Left kidney (tissue), 1 donor: ENCODE measurements at regions not wholly inside any gene's neighbourhood (a gene's known extent, or its start where the extent isn't known, plus 50 kb on each side); places are given as distances from the start of the nearest gene placed in this dataset.

ENCODE experiments used
- DNase-seq: peaks from one replicate; pipeline ENCODE4 v3.0.0-alpha.2; 2013

DNA sequence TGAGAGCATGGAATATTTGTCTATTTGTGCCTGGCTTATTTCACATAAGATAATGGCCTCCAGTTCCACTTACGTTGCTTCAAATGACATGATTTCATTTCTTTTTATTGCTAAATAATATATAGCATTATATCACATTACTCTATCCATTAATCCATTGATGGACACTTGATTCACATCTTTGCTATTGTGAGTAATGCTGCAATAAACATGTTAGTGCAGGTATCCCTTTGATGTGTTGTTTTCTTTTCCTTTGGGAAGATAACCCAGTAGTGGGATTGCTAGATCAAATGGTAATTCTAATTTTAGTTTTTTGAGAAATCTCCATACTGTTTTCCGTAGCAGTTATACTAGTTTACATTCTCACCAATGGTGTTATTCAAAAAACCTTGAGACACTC lies 1343.3 kb upstream of the TMEFF2 start:
- DNase-seq, result no peak

DNA sequence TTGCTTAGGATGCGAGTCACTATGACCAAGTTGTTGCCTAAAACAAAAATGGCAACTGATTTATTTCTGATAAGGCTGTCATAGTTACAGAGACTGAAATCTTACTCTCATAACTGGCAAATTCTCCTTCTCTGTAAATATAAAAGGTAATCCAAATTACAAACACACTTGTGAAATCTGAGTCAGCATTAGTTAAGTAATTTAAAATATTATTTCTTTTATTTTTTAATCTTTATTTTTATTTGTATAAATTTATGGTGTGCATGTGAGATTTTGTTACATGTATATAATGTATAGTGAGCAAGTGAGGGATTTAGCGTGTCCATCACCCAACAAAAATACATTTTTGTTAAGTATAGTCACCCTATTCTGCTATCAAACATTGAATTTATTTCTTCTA lies 1342.8 kb upstream of the TMEFF2 start:
- DNase-seq, result no peak

DNA sequence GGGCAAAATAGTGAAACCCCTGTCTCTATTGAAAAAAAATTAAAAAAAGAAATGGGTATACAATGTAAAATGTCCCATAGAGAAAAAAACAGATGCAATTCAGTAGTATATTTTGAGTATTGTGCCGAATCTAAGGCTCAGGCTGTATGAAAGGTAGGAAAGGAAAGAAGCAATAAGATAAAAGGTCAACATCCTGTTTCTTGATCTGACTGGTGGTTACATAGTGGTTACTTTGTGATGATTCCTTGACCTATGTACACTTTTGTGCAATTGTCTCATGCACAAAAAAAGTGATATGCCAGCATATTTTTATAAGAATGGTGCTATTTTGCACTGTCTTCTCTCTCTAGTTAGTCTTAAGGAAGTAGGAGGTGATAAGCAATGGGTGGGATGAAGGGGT lies 1333.7 kb upstream of the TMEFF2 start:
- no peak for DNase-seq

DNA sequence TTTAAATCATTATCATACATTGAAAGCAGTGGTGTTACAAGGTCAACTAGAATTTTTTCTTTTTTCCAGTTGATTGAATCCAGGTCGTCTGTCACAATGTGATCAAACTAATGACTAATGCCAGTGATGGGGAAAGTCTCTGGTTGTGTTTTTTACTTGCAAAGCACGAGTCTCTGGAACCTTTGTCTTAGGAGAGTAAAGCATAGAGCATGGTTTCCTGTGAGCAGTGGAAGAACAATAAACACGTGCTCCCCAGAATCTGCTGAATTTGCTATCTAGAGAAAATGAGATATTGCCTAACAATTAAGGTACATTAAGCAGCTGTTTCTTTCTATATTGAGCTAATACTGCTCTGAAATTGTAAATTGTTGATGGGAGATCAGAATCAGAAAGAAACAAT lies 1332.4 kb upstream of the TMEFF2 start:
- no peak for DNase-seq

DNA sequence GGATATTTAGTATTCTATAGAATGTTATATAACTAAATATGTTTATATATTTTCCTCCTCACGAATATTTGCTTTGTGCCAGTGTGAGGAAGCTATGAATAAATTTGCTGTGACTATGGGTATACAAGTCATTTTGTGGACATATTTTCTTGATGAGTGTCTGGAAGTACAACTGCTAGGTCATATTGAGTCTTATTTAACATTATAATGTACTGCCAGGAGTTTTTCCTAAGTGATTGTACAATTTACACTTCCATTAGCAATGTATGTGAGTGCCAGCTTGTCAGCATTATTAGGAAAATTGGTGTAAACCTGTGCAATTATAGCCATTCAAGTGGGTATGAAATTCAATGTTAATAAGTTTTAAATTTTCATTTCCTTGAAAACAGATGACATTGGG lies 1328.9 kb upstream of the TMEFF2 start:
- no peak for DNase-seq

DNA sequence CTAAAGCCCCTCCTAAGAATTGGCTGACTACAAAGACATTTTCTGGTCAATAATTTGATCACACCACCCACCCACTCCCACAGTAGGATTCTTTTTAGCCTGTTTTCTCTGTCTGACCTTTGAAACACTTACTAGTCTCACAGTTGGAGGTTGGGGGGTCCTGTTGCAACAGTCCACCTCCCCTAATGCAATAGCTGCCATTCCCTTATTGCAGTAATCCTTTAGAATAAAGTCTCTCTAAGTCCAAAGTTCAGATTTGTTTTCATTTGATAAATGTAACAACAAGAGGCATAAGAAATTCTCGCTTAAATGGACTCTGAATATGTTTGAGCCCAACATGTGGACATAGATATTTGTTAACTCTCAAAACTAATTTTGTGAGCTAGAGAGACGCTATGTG lies 1326.8 kb upstream of the TMEFF2 start:
- no peak for DNase-seq

DNA sequence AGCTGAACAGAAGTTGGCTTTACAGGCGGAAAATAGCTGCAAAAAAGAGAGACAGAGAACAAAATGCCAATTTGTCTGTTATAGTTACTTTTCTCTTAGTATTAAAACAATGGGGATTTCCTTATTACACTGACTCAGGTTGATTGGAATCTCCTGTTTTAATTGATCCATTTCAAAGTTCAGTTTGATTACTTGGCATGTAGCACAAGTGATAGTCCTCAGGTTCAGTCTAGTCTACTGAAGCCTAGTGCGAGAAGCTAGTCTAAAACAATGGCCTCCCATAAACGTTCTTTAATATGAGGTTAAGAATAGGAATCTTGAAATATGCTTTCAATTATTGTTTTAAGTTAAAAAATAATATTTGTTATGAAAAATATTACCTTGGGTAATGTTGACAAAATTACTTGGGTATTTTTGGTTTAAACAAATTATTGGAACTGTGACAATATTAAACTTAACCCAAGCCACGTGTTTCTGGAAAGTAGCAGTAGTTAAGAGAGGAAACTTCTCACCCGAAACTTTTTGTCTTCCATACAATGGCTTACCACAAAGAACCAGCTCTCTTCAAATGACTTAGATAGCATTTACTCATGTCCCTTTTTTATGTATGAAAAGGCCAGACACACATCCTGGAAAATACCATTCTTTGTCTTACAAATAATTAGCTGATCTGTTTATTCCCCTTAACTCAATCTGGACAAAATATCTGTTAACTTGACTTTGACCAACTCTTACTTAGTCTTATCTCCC lies 1326.2 kb upstream of the TMEFF2 start:
- no peak for DNase-seq

DNA sequence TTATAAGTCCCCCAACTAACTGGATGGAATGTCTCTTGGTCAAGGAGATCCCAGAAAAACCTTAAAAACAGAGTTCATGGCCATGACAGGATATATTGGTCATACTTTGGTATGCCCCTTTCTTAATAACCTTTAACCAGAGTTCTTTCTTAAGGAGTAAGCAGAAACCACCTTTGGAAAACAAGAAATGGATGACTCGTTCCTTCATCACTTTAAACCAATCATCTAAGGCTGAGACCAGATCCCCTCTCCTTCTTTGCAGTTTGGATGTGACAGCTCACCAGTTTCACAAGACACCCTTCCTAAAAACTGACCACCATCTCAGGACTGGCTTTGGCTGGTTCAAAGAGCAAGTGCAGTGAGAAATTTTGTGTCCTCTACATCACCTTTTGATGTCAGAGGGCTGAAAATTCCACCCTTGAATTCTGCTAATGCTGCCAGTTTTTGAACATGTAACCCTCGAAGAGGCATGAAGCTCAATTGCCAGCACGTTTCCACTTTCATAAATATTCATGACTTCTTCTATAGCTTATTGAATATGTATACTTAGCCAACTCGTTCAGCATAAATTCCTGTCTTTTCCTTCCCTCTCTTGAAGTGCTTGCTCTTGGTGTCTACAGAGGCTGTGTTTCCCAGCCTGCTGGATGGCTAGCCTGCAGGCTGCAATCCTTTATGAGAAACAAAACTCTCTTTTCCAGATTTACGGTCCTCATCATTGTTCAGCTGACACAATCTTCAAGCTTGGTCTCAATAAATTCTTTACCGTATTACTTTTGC lies 1323.5 kb upstream of the TMEFF2 start:
- no peak for DNase-seq

DNA sequence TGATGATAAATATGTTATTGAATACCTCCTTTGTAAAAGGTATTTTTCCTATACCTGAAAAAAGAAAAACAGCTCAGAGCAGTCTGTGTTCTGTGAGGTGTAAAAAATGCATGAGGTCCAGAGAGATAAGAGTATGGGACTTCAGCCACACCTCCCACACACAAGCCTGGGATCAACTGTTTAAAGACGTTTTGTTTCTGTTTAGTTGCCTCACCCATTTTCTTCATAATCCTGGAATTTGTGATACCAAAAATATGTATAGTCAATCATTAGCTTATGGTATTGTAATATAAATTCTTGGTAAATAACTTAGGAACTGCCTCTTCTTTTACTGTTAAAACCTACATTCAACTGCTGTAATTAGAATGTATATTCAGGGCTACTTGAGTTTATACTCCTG lies 1322.9 kb upstream of the TMEFF2 start:
- DNase-seq, result no peak

DNA sequence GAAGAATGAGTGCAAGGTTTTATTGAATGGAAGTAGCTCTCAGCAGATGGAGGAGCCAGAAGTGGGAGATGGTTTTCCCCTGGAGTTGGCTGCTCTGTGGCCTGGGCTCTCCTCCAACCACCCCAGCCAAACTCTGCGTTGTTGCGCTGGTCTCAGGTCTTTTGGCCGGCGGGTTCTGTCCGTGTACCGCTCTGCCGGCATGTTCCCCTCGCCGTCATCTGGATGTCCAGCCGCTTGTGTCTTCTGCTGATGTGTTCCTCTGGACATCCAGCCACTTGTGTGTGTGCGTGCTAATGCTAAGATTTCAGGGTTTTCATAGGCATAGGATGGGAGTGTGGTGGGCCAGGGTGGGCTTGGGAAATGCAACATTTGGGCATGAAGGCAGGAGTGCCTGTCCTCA lies 1311.3 kb upstream of the TMEFF2 start:
- DNase-seq, result no peak

DNA sequence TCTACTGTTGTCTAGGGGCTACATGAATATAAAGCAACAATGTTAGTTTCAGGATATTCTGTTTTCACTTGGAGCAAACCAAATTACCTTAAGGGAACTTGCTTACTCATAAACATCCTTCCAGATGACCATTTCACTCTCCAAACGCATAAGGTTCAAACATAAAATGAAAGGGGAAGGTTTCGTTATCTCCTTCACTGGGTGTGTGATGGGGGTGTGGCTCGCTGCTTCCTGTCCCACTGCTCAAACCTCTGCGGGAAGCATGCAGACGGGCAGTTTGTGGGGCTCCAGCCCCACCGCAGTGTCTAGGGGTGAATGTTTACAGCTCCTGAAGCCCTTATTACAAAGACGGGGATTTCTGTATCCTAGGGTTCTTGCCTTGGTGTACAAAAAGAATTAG lies 1310.9 kb upstream of the TMEFF2 start:
- no peak for DNase-seq

DNA sequence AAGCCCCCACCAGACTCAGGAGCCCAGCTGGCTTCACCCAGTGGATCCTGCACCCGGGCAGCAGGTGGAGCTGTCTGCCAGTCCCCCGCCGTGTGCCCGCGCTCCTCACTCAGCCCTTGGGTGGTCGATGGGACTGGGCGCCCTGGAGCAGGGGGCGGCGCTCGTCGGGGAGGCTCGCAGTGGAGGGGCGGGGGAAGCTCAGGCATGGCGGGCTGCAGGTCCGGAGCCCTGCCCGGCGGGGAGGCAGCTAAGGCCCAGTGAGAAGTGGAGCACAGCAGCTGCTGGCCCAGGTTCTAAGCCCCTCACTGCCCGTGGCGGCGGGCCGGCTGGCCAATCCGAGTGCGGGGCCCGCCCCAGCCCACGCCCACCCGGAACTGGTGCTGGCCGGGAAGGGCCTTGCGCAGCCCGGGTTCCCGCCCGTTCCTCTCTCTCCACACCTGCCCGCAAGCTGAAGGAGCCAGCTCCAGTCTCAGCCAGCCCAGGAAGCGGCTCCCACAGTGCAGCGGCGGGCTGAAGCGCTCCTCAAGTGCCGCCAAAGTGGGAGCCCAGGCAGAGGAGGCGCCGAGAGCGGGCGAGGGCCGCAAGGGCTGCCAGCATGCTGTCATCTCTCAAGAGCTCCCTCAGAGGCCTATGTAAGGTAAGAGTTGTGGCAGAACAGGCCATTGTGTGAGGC lies 1307.8 kb upstream of the TMEFF2 start:
- no peak for DNase-seq

DNA sequence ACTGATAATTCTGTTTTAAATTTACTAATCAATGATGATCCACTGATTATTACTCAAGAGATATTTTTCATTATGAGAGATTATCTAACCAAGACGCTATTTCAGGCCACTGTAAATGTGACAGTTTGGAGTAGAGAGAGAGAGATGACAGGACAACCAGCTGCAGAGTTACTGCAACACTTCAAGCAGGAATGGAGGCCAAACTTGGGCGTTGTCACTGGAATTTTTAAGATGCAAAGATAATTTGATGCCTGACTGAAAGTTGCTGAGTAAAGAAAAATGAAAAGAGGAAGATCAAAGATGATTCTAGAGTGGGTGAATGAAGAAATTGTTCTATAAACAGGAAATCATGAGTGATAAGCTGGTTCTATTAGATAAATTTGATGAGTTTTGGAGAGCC lies 1302.1 kb upstream of the TMEFF2 start:
- DNase-seq, result no peak

DNA sequence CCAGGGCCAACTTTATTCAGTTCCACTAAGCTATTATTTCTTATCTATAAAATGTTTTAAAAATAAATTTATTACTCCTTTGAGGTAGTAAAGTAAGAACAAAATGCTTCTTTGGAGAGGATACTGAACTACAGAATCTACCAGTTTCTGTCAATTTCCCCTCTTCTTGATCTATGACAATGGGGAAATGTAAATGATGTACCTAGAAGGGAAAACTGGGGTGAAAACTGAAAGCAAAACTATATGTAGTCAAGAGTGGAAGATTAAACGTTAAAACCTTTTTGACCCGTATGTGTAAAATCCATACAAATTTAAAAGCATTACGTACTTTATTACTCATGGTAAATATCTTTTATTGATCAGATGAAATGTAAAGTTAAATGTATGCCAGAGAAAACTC lies 1287.8 kb upstream of the TMEFF2 start:
- no peak for DNase-seq

DNA sequence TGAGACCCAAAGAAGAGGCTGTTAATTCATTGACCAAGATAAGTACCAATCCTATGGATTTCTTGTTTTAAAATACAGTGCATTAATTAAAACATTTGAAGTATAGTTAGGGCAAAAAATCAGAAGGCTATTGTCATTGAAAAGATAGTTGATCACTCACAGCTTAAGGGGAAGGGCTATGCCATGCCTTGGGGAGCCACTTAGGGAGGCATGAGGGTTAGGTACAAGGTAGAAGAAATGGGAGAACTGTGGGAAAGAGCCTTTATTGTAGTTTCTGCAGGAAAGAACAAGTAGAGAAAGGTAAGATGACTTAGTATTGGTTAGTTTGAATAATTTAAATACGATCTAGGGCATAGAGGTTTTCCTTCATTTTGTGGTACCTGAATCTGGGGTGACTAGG lies 1285.5 kb upstream of the TMEFF2 start:
- DNase-seq, result no peak

DNA sequence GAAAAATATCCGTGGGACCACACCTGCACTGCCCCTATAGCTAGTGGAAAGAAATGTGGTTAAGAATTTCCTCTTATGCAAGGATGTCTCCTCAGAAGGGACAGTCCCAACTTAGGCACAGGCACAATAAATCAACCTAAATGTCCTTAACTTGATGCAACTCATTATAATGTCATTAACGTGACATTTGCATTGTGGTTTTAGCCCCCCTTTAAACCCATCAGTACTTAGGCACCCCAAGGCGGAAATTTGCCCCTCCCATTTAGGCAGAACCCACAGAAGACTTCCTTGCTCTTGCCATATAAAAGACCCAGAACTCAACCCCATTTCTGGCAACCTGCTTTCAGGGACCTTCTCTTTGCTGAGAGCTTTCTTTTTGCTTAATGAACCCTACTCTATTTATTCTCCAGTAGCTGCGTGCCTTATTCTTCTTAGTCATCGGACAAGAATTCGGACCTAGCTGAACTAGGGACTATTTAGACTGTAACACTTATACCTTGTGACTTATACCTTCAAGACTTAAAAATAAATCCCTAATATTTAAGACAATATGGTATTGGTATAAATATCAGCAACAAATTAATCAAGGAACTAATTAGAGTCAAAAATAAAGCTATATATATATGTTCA lies 1281.6 kb upstream of the TMEFF2 start:
- DNase-seq, result no peak

DNA sequence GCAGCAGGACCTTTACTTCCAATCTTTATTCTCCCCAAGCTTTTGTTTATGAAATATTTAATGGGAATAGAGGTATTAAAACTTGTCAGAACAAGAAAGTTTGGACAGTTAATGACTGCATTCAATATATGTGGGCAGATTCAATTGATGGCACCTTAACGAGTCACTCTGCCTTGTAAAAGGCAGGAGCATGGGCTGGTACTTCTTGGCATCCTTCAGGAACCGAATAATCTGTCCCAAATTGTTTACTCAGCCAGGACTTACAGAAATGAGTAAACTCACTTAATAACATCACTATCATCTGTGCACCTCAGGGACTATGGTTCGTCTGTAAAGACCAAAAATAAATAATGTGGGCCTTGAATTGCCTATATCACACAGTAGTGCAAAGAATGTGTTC lies 1280.3 kb upstream of the TMEFF2 start:
- no peak for DNase-seq

DNA sequence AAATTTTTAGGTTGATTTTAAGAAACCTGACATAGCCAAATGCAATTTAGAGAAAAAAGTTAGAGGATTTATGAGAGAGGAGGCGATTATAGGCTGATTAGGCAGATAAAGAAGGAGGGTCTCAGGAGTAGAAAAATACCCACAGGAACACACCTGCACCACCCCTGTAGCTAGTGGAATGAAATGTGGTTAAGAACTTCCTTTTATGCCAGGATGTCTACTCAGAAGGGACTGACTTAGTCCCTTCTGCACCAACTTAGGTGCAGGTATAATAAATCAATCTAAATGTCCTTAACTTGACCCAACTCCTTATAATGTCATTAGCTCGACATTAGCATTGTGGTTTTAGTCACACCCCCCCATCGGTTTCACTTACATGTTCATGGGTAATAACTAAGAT lies 1274.5 kb upstream of the TMEFF2 start:
- no peak for DNase-seq

DNA sequence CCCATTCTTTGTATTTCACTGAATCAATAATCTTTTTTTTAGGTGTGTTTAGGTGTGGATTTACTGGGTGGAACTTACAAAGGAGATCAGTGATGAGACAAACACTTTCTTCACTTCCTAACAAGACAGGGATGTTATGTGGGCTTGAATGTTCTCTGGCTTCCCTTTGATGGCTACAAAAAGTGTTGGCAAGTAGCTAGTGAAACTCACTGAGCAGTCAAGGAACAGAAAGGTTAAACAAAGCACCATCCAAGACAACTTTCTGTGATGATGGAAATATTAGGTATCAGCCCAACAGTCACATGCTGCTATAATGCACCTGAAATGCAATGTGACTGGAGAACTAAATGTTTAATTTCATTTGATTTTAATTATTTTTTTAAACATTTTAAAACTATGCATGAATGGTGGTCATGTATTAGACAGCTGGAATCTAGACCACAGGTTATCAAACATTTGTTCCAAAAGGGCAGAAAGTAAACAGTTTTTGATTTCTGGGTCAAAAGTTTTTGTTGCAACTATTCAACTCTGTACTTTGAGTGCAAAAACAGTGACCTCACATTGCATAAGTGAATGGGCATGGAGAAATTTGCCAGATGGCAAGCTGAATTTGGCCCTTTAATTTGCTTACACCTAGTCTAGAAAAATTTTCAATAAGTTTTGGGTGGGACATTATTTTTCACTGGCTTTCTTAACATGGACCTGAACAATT lies 1272.7 kb upstream of the TMEFF2 start:
- no peak for DNase-seq

DNA sequence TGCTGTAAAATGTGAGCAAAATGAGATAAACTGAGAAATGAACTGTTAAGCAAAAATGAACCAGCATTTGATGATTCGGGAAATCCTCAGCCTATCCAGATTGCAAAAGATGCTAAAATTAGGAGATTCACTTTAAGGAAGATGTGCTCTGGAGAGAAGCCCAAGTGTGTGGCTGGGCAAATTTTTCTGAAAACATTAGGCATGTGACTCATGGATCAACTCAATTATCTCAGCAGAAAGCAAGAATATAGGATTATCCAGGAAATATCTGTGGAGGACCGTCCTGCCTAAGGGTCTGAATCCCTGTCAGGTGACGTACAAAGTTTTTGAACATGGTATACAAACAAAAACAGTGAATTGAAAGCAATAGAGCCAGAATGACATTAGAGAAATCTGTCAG lies 1268.3 kb upstream of the TMEFF2 start:
- no peak for DNase-seq

DNA sequence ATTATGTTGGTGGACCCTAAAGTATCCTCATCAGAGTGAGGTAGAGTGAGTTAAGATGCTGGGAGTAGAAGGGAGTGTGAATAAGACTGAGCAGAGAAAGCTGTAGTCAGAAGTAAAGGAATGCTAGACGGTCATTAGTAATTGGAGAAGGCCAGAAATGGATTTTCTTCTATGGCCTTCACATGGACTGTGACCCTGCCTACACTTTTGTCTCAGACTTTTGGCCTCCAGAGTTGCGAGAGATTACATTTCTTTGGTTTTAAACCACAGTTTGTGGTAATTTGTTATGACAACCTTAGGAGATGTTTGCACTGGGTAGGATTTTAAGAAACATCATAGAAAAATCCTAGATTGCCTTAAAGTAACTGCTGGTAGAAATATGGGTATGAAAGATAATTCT lies 1267.7 kb upstream of the TMEFF2 start:
- DNase-seq, result no peak

DNA sequence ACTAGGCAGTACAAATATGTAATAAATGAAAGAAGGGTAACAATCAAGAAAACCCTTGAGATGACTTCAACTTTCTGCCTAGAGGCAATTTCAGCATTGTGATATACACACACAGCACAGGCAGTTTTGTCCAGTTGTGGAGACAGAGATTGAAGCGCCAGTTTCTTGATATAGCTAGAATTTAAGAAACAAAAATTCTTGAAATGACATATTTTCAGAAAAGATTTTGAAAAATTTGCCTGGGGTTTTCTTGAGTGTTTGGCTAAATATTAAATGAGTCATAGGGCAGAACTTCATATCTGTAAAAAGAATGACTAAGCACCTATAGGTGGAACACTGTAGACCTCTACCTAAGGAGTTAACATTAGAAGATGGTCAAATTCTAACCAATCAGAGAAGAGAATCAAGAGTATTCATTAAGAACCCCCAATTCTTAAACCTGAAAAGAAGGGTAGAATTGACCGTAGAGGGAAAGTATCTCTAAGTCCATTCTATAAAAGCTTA lies 1266.8 kb upstream of the TMEFF2 start:
- no peak for DNase-seq
